ENCODE measurements at regions not wholly inside any gene's neighbourhood (a gene's known extent, or its start where the extent isn't known, plus 50 kb on each side); places are given as distances from the start of the nearest gene placed in this dataset.
A peak's percentile ranks its signal among the peaks of the same experiment; 100 is the strongest.

DNA sequence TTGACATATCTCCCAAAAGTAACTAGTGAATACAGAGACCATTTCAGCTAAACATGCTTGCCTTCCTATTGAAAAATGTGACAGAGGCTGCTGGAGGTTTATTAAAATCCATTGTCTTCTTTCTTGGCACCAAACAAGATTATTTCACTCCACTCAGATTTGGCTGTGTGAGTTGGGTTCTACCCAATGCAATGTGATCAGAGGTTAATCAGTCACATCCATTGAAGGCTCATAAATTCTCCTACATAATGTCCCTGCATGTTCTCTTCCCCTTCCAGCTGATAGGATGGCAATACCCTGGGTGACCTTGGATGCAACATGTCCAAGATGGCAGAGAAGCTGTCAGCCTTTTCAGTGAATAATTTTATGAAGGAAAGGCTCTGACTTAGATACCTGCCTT lies 54.5 kb downstream of the TKTL2 start:
- no peaks in the 10 kb centered on the region for H3K27me3 ChIP-seq (ENCODE audit: insufficient read depth, low read length)
- H3K36me3 ChIP-seq (ENCODE audit: insufficient read depth, low read depth, low read length) = no peaks in the 10 kb centered on the region
- H3K4me1 ChIP-seq (ENCODE audit: insufficient read depth, low read length) = no peaks in the 10 kb centered on the region
- H3K4me3 ChIP-seq (ENCODE audit: low read length) = no peak overlapping the region
- peaks cover 18% of the 10 kb centered on the region for H3K9me3 ChIP-seq (ENCODE audit: insufficient read depth, low read depth, low read length)
- H3K27ac ChIP-seq (ENCODE audit: low read length) = no peak overlapping the region
- no peak overlapping the region for H3K9ac ChIP-seq (ENCODE audit: low read depth, low read length)

DNA sequence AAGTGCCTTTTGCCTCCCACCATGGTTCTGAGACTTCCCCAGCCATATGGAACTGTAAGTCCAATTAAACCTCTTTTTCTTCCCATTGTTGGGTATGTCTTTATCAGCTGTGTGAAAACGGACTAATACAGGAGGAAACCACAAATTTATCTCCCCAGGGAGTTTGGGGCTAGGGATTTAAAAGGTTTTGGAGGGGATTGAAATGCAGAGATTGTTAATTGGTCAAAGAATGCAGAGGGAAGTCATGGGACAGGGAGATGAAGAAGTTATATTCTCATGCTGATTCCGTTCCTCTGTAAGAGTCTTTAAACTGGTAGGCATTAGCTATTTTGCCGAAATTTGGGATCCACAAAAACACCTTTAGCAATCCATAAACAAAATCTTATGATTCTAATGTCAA lies 57.9 kb downstream of the TKTL2 start:
- Histone ChIP-seq H3K27me3 (ENCODE audit: insufficient read depth, low read length) (no peaks in the 10 kb centered on the region), H3K27ac (ENCODE audit: low read length) (no peak overlapping the region), H3K4me3 (ENCODE audit: low read length) (peak overlapping the region; percentile 8; the same call in 1 of the 2 replicates), H3K9me3 (ENCODE audit: insufficient read depth, low read depth, low read length) (peaks cover 19% of the 10 kb centered on the region), H3K36me3 (ENCODE audit: insufficient read depth, low read depth, low read length) (no peaks in the 10 kb centered on the region), H3K4me1 (ENCODE audit: insufficient read depth, low read length) (no peaks in the 10 kb centered on the region), H3K9ac (ENCODE audit: low read depth, low read length) (no peak overlapping the region)

DNA sequence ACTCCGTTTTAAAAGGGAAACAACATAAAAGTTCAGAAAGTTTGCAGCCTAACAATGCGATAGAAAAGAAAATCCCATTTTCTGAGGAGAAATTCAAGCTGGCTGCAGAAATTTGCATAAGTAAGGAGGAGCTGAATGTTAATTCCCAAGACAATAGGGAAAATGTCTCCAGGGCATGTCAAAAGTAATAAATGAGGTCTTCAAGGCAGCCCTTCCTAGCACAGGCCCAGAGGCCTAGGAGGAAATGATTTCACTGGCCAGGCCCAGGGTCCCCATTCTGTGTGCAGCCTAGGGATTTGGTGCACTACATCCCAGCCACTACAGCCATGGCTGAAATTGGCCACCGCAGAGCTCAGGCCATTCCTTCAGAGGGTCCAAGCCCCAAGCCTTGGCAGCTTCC lies 59.3 kb downstream of the TKTL2 start:
- Histone ChIP-seq H3K4me3 (ENCODE audit: low read length) (no peak overlapping the region), H3K36me3 (ENCODE audit: insufficient read depth, low read depth, low read length) (no peaks in the 10 kb centered on the region), H3K27me3 (ENCODE audit: insufficient read depth, low read length) (no peaks in the 10 kb centered on the region), H3K9me3 (ENCODE audit: insufficient read depth, low read depth, low read length) (peaks cover 19% of the 10 kb centered on the region), H3K9ac (ENCODE audit: low read depth, low read length) (no peak overlapping the region), H3K4me1 (ENCODE audit: insufficient read depth, low read length) (no peaks in the 10 kb centered on the region), H3K27ac (ENCODE audit: low read length) (no peak overlapping the region)

DNA sequence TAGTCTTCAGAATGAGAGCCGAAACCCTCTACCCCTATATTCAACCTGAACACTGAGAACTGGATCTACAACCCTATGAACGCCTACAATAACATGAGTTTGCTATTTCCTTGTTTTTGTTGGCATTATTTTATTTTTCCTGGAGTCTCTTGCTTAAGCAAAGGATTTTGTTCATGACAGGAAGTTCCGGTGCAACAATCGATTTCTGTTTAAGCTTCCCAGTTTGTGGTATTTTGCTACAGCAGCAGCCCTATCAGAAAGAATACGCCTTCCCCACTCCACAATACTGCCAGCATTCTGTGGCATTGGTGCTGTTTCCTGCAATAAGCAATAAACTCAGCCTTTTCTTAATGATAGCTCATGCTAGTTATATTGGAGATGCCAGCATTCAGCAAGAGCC lies 60.9 kb downstream of the NPY5R start:
- H3K9me3 ChIP-seq (ENCODE audit: insufficient read depth, low read depth, low read length) = no peaks in the 10 kb centered on the region
- H3K4me1 ChIP-seq (ENCODE audit: insufficient read depth, low read length) = peaks cover 7% of the 10 kb centered on the region; the same call in 1 of the 2 replicates
- 0 out of 2 replicates have a peak overlapping the region, but pooled peaks have one; percentile 18 for H3K9ac ChIP-seq (ENCODE audit: low read depth, low read length)
- H3K27ac ChIP-seq (ENCODE audit: low read length) = no peak overlapping the region
- no peaks in the 10 kb centered on the region for H3K27me3 ChIP-seq (ENCODE audit: insufficient read depth, low read length)
- H3K4me3 ChIP-seq (ENCODE audit: low read length) = no peak overlapping the region
- no peaks in the 10 kb centered on the region for H3K36me3 ChIP-seq (ENCODE audit: insufficient read depth, low read depth, low read length)

DNA sequence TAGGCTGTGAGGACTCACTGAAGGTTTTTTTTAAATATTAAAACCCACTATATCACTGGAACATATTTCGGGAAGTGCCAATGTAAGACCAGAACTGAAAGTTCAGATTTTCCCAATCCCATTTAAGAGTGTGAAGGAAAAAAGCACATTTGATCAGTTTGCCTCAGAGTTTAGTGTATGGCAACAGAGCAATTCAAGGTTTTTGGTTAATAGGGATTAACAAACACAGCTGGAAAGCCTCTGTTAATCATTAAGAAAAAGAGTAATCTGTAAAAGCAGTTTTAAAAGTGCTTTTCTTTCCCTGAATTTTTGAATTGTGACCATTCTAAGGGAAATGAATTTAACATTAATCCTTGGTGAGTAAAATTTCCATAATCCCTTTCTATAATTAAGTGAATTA lies 60.4 kb downstream of the NPY5R start:
- H3K4me1 ChIP-seq (ENCODE audit: insufficient read depth, low read length) = peaks cover 7% of the 10 kb centered on the region; the same call in 1 of the 2 replicates
- H3K36me3 ChIP-seq (ENCODE audit: insufficient read depth, low read depth, low read length) = no peaks in the 10 kb centered on the region
- no peak overlapping the region for H3K27ac ChIP-seq (ENCODE audit: low read length)
- no peaks in the 10 kb centered on the region for H3K27me3 ChIP-seq (ENCODE audit: insufficient read depth, low read length)
- H3K9ac ChIP-seq (ENCODE audit: low read depth, low read length) = 0 out of 2 replicates have a peak overlapping the region, but pooled peaks have one; percentile 18
- H3K9me3 ChIP-seq (ENCODE audit: insufficient read depth, low read depth, low read length) = no peaks in the 10 kb centered on the region
- no peak overlapping the region for H3K4me3 ChIP-seq (ENCODE audit: low read length)
